SKM-1 treated with dmso at 0.1 percent for 144 hours (cell line): ENCODE measurements at regions not wholly inside any gene's neighbourhood (a gene's known extent, or its start where the extent isn't known, plus 50 kb on each side); places are given as distances from the start of the nearest gene placed in this dataset.

Experiments
- DNase-seq: peaks from one replicate; lab custom pipeline; 2025; ENCODE audit not compliant: unreplicated experiment; lab: John Stamatoyannopoulos, UW

DNA sequence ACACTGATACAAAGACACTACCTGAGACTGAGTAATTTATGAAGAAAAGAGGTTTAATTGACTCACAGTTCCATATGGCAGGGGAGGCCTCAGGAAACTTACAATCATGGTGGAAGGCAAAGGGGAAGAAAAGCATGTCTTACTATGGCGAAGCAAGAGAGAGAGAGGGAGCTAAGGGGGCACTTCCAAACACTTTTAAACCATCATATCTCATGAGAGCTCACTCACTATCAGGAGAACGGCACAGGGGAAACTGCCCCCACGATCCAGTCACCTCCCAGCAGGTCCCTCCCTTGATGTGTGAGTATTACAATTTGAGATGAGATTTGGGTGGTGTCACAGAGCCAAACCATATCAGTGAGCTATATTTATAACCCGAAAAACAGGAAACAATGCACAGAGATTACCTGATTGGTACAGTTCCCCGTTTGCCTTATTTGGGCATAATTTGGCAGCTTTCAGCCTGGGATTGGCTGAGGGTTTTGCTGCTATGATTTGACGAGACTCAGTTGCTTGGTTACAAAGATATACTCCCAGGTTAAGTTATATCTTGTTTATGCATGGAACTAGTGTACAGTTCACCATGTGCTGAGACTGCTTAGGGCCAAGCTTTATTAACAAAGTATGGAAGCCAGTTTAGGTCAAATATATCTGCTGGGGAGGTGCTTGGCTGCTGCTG, 184.2 kb downstream of the NR2F2 start:
- no peak for DNase-seq

DNA sequence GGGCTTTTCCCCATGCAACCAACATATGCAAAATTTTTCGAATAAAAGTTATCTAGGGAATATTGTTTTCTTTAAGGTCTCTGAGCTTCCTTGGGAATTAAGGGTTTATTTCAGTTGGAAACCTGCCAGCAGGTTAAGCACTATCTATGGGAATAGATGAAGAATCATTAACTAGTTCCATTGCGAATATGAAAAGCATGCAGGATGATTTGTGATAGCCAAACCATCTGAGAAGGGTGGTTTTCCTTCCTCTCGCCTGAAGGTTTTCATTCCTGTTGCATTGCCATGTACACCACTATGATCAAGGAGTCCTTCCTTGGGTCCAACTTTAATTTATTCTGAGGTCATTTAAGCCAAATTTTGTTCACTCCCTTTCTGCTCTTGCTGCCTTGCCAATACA, 184.9 kb downstream of the NR2F2 start:
- no peak for DNase-seq

DNA sequence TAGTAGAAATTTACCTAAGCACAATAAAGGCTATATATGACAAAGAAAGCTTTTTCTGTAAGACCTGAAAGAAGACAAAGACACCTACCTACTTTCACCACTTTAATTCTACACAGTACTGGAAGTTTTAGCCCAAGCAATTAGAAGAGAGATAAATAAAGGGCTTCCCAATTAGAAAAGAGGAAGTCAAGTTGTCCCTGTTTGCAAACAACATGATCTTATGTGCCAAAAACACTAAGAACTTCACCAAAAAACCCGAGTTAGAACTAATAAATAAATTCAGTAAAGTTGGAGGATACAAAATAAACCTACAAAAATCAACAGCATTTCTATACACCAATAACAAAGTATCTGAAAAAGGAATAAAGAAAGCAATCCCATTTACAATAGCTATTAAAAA, 190.9 kb downstream of the NR2F2 start:
- DNase-seq: no peak

DNA sequence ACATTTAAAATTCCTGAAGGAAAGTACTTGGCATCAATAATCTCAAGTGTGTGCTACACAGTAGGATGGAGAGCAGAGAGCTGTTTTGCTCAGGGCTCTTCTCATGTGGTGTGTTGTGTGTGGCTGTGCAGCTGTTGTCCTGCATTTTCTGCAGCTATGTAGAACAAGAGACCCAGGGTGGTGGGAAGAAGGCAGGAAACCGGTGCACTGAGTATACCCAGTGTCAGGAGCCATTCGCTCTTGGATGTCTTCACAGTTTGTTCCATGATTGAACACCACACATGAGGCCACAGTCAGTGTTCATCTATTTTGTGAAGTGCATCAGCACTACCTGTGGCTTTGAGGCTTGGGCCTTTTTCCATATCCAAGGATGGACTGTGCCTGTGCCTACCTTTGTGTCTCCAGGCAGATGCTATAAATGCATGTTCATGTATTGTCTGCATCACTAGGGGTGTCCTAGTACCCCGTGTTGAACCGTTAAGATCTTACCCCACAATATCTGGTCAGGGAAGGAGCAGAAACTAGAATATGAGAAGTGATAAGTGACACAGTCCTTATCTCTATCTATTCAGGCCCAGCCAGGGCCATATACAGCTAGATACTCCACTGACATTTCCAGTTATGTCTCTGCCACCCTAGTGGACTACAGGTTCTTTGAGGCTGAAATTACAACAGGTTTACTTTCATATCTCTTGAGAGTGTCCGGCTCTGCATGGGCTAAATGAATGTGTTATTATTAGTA, 194.3 kb downstream of the NR2F2 start:
- DNase-seq: no peak

DNA sequence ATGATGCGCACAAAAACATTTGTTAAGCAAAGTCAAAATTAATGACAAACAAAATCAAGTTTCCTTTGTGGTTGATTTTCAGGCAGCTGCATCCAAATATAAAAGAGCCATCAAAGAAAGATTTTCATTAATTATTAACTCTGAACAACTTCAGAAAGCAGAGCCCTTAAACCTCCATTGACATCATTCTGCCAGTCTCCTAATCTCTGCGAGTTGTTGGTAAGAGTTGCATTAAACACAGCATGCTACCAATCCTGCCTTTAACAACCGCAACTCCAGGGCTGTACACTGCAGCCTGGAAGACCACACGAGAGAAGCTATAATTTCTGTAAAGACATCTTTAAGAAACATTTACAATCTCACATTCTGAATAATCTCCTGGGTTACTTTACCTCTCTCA, 204.6 kb downstream of the NR2F2 start:
- no peak for DNase-seq

DNA sequence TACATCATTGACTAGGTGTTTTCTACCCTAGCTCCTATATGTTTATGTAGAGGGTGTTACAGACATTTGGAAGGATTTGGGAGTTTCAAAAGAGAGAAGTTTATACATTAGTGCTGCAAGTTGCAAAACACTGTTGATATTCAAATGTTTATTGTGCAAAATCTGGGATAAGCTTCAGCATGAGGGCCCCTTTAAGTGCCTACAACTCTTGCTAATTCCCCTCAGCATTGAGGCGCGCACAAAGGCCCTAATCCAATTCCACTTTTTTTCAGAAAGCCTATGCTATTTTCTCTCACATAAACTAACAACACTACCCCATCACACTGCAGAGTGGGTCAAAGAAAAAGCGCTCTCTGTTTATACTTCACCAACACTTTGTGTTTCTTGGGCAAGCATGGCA, 208.0 kb downstream of the NR2F2 start:
- DNase-seq: no peak

DNA sequence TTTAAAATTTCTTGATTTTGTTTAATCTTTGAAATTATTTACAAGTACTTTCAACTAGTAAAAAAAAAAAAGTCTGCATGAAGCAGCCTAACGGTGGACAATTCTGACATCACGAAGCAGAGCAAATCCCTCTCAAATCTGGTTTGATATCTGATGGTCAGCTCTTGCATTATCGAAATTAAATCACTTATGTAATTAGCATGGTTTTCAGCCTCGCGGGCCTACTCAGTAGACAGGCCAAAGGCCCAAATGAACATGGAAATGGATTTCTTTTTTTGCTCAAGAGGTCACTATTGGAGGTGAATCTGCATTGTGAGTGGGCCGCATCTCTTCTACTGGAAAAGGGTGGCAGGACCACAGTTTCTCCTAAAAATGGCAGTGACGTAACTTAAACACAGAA, 209.8 kb downstream of the NR2F2 start:
- no peak for DNase-seq

DNA sequence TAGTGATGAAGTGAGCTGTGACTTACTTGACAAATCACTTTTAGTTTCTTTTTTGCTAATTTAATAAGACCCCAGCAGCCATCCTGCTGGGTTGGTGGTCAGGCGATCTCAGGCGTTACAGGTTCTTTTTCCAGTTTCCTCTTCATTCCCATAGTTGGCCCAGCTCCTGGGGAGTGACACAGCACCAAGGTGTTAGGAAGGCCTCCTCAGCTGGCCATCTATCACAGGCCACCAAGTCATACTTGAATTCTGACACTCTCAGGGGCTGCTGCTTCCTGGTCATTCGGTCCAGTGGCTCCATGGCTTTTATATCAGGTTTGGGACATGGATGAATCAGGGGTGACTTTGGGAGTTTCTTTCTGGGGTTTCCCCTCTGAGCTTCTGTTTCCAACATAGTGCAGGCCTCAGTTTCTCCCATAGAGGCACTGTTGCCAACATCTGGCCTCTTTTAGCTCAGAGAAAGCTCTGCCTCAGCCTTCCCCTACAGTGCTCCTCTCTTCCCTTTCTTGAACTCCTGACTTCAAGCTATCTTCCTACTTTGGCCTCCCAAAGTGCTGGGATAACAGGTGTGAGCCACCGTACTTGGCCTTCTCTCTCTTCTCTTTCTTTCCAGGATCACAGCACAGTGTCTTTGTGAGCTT, 211.8 kb downstream of the NR2F2 start:
- DNase-seq: no peak

DNA sequence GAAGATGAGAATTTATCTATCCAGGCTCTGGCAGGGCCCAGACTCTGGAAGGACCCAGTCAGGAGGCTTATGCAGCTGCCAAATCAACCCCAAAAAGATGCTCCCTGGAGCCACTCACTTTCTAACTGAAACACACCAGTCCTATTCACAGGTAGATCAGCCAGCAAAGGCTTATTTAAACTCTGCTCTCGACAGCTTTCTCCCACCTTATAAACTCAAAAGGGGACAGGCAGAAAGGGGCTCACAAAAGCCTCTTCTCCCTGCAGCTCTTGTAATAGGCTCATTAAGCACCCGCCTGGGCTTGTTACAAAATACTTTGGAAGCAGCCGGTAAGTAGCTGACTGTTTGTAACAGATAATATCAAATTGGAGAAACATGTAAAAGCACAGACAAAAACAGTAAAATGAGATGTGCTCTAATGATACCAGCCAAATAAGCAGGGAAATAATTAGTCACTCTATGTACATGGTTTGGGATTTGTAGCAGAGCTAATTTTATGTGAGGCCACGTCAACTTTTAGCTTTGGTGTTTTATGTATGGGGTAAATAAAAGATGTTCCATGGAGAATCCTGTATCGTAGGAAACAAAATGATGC, 213.8 kb downstream of the NR2F2 start:
- no peak for DNase-seq

DNA sequence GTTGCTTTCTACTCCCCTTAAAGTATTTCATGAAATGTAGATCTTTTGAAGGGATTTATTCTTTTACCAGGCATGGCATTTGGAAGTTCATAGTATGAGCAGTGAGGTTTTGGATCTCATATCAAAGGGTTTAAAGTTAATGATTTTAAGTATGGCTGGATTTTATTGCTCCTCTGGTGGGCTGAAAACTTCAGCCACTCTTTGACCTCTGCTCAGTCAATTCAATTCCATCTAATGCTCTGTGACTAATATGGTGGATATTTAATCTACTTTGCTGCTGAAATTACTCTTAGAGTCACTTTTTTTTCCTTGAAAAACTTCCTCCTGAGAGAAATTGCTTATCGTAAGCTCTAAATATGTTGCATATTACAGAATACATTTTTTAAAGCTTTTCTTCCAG, 218.6 kb downstream of the NR2F2 start:
- no peak for DNase-seq

DNA sequence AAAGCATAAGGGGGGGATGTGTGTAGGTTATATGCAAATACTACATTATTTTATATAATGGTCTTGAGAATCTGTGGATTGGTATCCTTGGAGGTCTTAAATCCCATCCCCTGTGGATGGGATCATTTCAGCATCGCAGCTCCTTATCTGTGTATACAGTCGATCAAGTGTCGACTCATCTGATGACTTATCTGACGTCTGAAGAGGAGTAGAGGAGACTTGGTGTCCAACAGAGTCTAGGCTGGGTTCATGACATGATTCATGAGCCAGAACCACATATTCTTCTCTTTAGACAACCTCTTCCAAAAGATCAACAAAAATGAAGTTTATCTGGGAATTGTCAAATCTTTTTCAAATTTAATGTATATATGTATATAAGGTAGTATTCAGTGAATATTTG, 220.7 kb downstream of the NR2F2 start:
- DNase-seq: no peak

DNA sequence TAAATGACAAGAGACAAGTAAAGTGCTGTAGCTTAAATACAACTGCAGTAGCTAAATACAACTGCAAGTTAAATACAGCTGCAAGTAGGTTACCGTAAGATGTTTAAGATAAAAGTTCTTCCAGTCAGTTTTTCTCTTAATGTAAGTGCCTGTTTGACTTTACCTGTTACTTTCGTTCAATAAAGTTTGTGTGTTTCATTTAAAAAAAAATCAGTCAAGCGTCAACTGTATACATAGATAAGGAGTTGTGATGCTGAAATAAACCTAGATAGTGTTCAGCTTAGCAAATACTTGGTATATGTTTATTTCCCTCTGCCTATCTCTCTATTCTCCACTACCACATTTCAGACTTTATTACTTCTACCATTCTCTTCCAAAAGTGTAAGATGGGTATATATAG, 221.2 kb downstream of the NR2F2 start:
- DNase-seq: no peak

DNA sequence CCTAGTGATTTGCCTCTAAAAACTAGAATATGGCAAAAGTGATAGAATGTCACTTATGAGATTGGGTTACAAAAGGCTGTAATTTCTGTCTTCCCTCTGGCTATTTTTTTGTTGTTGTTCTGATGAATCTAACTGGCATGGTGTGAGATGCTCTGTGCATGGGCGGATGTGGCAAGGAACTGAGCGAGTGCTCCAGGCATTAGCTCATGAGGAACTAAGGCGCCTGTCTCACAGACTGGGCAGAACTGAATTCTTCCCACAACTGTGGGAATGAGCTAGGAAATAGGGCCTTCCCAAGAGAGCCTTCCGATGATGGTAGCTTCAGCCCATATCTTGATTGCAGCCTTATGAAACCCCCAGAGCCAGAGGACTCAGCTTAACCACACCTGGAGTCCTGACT, 222.5 kb downstream of the NR2F2 start:
- DNase-seq: no peak

DNA sequence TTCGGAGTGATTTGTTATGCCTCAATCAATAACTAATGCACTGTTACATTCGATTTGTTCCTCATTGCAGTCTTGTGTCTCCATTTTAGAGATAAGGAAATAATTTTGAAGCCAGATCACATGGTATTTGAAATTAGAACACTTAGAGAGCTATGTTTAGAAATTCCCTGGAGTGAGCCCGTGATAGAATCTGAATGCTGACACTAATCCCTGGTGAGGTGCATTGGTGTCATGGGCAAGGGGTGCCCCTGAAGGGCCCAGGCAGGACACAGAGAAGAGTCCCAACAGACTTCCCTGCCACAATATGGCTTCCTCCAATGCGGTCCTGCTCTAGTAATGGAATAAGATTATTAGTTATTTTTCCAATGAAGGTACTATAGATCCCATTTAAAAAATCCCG, 223.0 kb downstream of the NR2F2 start:
- no peak for DNase-seq

DNA sequence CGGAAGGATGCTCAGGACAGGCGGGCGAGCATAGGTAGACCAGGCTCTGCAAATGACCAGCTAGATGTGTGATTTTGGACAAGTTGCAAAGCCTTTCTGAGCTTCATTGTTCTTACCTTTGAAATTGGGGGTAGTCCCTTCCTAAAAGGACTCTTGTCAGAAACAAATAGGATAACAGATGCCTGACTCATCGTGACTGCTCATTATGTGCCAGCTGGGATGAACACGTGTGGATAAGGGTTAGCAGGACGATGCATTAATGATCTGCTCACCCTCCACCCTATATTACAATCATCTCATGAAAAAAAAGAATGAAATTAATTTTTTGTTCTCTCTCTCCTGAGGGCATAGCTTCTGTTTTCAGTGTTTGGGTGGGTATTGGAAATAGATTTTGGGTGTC, 223.4 kb downstream of the NR2F2 start:
- DNase-seq: no peak

DNA sequence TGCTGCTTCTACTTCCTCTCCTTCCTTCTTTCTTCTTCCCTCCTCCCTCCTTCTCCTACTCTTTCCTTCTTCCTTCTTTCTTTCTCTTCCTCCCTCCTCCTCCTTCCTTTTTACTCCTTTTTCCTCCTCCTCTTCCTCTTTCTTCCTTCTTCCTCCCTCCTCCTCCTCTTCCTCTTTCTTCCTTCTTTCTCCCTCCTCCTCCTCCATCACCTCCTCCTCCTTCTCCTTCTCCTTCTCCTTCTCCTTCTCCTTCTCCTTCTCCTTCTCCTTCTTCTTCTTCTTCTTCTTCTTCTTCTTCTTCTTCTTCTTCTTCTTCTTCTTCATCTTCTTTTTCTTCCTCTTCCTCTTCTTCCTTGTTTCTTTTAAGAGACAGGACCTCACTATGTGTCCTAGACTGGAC, 224.0 kb downstream of the NR2F2 start:
- DNase-seq: no peak

DNA sequence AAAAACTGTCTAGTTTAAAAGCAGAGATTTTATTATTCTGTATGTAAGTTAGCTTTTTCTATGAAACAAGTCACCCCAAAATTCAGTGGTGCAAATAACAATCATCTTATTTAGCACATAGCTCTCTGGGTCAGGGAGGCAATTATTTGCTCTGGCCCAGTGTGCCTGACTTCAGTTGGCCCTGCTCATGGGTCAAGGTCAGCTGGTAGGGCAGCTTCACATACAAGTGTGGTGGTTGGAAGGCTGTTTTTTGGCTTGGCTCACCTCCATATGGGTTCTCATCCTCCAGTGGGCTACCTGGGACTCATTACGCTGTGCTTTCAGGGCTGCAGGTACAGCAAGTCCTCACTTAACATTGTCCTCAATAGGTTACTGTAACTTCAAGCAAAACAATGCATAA, 228.6 kb downstream of the NR2F2 start:
- no peak for DNase-seq

DNA sequence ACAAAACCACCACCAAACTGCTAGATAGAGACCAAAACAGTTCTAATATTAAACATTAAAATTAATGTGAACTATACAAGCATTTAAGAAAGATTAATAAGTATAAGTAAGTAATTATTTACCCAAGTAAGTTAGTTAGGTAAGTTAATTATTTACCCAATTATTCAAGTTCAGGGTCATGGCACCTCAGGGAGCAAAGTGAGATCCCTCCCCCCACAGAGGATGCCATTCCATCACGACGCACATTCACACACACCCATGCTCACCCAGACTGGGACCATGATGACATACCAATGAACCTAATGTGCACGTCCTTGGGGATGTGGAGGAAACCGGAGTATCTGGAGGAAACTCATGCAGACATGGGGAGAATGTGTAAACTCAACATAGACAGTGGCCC, 229.1 kb downstream of the NR2F2 start:
- no peak for DNase-seq

DNA sequence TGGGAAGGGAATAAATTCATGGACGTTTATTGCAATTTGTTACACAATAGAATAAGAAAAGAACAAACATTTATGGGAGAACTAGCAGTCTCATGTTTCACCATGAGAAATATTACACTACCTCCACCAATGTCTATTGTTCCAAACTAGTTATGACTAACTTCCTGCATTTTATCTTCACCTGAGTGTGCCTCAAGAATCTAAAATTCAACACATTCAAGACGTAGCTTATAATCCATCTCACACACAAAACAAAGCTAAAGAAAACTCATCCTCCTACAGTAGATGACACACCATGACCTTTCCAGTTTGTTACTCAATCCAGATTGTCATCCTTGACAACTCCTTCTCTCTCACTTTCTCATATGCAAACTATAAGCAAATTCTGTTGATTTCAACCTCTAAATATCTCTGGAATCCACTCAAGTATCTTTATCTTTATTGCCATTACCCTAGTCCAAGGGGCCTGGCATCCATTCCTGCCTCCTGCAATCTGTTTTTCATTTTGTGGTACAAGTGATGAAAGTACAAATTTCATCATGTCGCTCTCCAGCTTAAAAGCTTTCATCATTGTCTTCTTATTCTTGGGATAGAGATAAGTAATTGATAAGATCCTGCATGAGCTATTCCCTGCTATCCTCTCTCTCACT, 229.9 kb downstream of the NR2F2 start:
- DNase-seq: no peak

DNA sequence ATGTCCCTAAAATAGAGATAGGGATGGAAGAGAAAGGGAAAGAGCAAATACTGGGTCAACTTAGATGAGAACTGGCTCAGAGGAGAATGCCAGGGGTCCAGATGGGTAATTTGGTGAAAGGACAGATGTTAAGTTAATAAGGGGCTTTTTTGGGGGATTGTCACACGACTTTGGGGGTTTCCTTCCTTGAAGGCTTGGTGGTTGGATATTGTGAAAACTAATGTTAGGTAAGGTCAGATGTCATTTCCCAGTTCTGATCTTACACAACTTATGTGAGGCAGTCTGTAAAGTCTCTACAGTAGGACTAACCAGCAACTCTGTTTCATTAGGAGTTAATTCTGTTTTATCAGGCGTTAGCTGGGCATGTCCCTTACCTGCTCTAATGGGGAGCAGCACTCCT, 231.1 kb downstream of the NR2F2 start:
- no peak for DNase-seq

DNA sequence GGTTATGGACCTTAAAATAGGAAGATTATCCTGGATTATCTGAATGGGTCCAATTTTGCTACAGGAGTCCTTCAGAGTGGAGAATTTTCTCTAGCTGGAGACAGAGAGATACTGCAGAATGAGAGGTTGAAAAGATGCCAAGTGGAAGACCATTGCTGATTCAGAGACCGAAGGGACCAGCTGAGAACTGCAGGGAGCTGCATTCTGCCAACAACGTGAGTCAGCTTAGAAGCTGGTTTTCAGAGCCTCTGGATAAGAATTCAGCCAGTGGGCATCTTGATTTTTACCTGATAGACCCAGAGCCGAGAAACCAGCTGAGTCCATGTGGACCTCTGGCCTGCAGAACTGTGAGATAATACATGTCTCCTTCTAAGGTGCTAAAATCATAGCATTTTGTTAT, 234.0 kb downstream of the NR2F2 start:
- no peak for DNase-seq

DNA sequence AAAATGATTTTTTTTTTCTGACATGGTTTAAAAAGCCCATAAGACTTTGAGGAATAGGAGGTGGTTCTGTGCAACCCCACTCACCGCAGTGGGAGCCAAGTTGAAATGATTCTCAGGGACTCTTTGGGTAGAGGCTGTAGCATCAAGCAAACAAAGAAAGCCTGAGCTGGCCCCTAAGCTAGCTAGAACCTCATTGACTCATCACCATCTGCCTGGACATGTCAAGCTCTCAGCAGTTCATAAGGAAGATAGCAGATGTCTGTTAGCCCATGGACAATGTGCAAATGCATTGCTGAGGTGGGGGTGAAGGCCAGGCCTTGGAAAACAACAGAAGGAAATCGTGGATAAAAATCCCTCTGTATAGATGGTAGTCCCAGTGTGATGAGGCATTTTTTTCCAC, 234.8 kb downstream of the NR2F2 start:
- no peak for DNase-seq
